COLO668 (cell line): ENCODE measurements at regions not wholly inside any gene's neighbourhood (a gene's known extent, or its start where the extent isn't known, plus 50 kb on each side); places are given as distances from the start of the nearest gene placed in this dataset.
A peak's percentile ranks its signal among the peaks of the same experiment; 100 is the strongest.

Experiments
- DNase-seq: peaks from one replicate; lab custom pipeline; 2025; ENCODE audit not compliant: unreplicated experiment; lab: John Stamatoyannopoulos, UW

- no peak for DNase-seq
These were observed 262.3 kb downstream of the POU4F1 start for GRCh38 chr13:78341032-78341431.

DNA sequence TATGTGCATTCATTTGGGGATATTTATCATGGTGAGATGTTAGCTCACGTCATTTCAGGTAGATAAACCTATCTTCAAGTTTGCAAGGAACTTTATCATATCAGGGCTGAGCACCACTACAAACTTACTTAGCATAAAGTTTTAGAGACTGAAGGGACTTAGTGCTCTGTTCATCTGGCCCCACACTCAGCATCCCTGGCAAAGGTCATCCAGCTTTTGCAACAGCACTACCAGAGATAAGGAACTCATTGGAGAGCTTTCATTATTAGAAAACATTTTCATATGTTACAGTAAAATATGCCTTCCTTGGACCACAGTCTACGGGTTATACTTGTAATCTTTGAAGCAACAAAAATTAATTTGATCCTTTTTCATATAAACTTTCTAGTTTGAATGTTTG is 263.4 kb downstream of the POU4F1 start:
- no peak for DNase-seq

- DNase-seq, result no peak
These were observed 269.3 kb downstream of the POU4F1 start for GRCh38 chr13:78334059-78334458.

DNA sequence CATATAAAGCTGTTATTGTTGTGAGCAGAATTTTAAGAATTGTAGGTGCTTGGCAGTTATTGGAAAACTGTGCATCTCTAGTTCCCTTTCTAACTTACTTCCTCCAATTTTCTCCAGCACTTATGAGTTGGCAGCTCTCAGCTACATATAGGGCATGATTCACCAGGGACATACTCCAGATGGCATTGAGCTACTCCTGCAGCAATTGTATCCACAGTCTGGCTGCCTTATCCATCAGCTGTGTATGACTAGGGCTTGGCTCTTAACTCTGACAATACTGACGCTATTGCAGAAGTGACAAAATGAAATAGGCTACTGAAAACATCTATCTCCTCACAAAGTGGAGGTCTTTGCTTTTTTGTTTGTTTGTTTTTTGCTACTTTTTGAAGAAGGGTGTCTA is 276.7 kb downstream of the POU4F1 start:
- DNase-seq, result no peak

DNA sequence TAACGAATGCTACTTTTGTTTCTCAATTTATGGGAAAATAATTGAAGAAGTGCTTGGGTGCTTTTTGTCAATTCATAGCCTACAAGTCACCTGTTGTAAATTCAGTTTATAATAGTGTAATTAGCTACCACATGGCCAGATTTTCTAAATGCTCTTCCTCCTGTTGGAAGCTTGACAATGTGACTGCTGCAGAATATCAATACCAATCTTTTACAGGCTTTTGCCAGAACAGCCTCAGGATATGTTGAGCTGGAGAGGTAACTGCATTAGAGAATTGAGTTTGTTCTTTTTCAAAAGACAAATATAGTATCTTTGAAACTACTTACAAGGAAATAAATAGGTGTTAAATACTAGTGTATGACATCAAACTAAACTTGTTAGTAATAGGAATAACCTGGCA is 277.8 kb downstream of the POU4F1 start:
- no peak for DNase-seq

DNA sequence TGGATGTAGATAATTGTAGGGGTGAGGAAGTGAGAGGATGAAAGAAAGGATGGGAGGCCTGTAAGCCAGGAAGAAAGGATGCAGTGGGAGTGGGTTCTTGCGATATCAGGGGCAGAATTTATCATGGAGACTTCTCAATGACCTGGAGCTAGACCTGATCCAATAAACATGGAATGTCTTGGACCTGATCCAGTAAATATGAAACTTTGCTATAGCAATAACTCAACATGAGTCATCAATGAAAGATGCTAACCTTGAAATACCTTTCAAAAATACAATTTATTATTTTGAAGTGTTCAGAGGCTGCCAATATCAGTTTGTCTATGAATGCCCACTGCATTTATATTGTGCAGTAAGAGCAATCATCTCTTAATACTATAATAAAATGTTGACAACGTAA is 279.5 kb downstream of the POU4F1 start:
- DNase-seq, result no peak

GRCh38 chr13:78323040-78323439 is 280.3 kb downstream of the POU4F1 start:
- DNase-seq, result no peak

DNA sequence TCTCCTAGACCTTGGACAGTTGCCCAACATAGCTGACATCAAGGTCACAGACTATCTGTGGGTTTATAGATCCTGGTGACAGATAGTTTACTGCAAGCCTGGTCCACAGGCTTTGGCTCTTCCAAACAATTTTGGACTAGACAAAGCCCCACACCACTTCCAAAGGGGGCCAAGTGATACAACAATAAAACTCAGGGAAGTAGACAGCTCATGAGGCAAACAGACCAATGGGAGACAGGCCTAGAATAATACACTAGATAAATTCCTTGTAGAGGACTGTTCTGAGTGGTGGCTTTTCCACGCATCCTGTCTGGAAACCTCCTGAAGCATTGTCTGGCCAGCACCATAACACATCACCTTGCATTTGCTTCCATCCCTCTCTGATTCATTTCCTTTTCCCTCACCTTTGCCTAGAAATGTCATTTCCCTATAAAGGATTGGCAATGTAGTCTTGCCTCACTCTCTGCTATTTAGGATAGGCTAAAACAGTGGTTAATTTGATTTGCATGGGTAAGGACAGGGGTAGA is 284.2 kb downstream of the POU4F1 start:
- DNase-seq, result no peak

GRCh38 chr13:78317030-78317429 is 286.3 kb downstream of the POU4F1 start:
- DNase-seq, result no peak

DNA sequence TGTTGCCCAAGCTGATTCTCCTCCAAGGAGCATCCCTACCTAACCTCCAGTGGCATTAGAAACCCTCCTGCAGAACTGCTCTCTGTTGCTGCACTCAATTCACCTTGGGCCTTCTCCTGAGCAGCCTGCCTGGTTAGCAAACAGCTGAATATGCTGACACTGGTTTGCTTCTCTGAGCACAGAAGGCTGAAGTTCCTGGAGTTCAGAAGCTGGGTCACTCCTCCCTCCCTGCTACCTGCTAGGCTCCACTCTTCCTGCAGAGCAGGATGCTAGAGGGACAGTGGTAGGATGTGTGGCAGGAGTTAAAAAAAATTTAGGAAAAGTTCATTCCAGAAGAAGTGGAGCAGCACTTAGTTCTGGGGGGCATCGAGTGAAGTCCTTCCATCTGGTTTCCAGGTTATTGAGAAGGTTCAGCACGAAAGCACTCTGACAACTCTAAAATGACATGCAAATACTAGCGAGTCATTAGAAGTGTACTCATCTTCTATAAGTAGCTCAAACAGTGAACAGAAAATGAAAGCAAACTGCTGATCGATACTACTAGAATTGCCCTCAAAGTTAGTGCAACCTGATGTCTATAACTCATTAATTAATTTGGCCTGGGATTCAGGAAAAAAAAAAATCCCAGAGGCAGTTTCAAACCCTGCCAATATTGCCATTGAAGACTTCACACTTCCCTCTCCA is 293.7 kb downstream of the POU4F1 start:
- DNase-seq, result no peak

GRCh38 chr13:78306519-78307206 is 296.7 kb downstream of the POU4F1 start:
- no peak for DNase-seq

GRCh38 chr13:78305171-78305570 is 298.2 kb downstream of the POU4F1 start:
- DNase-seq, result no peak

DNA sequence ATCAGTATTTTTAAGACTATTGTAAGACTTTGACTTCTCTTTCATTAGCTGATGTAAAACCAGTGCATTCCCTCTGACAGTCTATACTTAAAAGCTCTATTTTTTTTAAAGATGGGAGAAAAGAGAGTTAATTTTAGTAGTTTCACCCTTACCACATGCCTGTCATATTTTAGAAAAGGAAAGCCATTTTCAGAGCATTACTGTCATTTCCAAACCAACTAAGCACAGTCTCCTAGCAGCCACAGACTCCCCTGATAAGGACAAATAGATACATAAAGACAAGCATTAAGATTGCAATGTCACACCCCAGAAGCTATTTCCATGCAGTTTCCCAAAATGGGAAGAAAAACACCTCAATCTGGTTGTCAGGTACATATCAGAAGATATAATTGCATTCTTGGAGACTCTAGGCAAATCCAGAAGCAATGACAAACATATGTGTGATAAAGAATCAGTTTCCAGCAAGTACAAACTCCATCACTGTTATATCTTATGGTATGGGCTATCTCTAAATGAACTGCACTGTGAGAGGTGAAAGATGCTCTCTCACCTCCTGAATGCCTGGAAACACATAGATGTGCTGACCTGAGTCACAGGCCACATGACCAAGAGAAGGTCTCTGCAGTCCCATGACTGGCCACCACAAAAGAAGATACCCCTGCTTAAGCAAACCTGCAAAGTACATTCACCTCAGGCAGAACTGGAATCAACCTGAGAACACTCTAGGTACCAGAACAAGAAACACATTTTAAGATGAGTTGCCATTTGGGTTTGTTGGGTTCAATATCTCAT is 303.3 kb downstream of the POU4F1 start:
- DNase-seq, result no peak

DNA sequence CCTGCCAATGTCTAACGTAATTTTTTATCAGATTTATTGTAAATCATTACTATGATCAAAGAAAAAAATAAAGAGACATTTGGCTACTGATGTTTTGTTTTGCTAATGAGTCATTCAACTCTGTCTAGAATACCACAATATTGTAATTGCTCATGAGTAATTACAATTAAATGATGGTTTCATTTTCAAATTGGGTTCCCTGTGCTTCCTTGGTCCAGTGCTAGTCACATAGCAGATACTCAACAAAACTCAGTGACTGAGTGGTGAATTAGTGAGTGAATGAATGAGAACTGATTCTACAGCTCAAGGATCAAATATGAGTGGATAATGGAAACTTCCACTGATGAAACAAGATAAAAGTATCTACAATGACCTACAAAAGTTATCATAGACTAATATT is 304.7 kb downstream of the POU4F1 start:
- DNase-seq, result no peak

- DNase-seq, result no peak
These were observed 316.6 kb downstream of the POU4F1 start for GRCh38 chr13:78286748-78287147.

DNA sequence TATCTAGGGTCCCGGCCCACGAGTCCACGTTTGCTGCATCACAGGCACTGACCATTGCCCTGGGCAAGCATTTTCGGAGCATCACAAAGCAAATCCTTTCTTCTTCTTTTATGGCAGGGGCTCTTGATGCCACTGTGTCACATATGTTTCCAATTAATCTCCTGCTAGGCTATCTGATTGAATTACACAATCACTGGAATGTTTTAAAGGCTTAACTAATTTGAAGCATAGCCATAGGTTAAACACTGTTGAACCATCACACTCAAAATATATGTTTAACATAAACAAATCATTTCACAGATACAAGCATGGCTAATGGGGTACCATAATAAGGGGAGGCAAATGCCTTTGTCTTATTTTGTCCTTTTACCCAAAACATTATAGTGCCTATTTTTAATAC is 338.3 kb downstream of the POU4F1 start:
- DNase-seq, result no peak

DNA sequence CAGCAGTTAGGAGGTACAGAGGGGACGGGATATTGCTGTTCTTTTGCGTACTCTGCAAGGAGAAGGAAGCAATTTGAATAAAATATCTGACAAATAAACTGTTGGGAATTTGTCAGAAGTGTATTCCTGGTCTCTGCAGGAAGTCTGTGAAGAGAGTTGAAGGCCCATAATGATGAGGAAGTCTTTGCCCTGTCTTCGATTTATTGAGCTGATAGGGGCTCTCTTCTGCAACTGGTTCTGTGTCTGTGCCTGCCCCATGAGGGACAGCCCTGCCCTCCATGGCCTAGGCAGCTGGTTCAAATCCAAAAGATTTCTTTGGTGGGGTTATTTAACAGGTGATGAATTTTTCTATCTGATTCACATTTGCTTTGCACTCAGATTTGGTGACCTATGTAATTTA is 339.7 kb upstream of the EDNRB start:
- no peak for DNase-seq

DNA sequence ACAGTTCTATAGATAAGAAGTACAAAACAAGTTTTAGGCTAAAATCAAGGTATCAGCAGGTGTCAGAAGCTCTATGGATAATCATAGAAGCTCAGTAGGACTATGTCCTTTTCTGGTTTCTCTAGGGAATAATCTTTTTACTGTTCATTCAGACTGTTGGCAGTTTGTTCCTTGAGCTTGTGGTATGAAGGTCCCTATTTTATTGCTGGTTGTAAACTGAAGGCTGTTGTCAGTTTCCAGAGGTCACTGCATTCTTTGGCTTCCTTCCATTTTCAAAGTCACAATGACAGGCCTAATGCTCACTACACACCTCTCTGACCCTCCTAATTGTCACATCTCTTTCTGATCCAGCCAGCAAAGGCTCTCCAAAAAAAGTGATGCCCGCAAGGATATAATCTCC is 337.9 kb upstream of the EDNRB start:
- DNase-seq, result no peak

- no peak for DNase-seq
These were observed 335.5 kb upstream of the EDNRB start for GRCh38 chr13:78254113-78254512.

DNA sequence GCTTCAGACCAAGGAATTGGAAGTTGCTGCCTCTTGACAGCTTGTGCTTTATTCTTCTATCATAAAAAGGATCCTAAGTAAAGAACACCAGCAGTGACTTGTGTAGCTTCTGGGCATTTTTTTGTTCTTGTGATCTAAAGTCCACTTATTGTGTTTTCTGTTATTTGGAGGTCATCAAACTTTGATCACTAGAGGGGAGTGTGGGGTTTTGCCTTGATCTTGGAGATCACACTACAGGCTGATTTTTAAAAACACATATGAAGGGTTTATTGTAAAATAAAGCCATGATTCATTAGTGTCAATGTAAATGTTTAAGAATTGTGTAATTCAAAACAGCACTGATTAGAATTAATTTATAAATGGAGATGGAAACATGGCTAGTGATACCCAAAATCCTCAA is 328.7 kb upstream of the EDNRB start:
- DNase-seq, result no peak

GRCh38 chr13:78241278-78241919 is 322.8 kb upstream of the EDNRB start:
- peak; percentile 80 for DNase-seq
